K562 (cell line): ENCODE measurements at regions not wholly inside any gene's neighbourhood (a gene's known extent, or its start where the extent isn't known, plus 50 kb on each side); places are given as distances from the start of the nearest gene placed in this dataset.

Experiments used
- ATAC-seq: fragments of 200-7000 bp; cut with Tn5 transposase; 3 replicates; pipeline ENCODE4 v1.9.1; 2020; ENCODE audit warnings: moderate library complexity
- BruUV-seq: library from RNA; stranded (reverse); fragments of 400-500 nt; replicated peaks from 2 replicates; lab custom pipeline; 2021; lab: Mats Ljungman, UMichigan
- CTCF ChIA-PET: fragments of 300-600 bp; formaldehyde crosslinking; extraction: SDS; loops from one replicate; lab custom pipeline; 2021; ENCODE audit warnings: low intra/inter-chr PET ratio; lab: Yijun Ruan, JAX
- POLR2A ChIA-PET: fragments of 300-600, 350-650 bp; sonication (Branson Sonifier 250); formaldehyde crosslinking; extraction: SDS; loops from one replicate; lab custom pipeline; 2021; ENCODE audit warnings: antibody characterized with exemption, inconsistent platforms; lab: Yijun Ruan, JAX
- DNase-seq, 4 experiments: peaks; one replicate each; pipeline versions ENCODE4 v3.0.0 to v3.0.0-alpha.2; 2011 to 2018; ENCODE audit warnings: low spot score in 3 of 4, mixed read lengths in 3 of 4; ENCODE audit errors: extremely low read depth in 1 of 4
- FAIRE-seq: peaks from 2 replicates; lab custom pipeline; 2011; peaks lifted over from hg19 to GRCh38; lab: Jason Lieb, UNC
- H2AFZ ChIP-seq: 2 replicates; pipeline ENCODE4 v1.6.0; 2011; ENCODE audit warnings: low read depth, low read length, control low read depth, inconsistent platforms
- H3K27ac ChIP-seq: fragments of 200-600 bp; 3 replicates; pipeline ENCODE4 v1.8.0; 2011; ENCODE audit warnings: low read depth, mild to moderate bottlenecking, control low read depth, inconsistent platforms, low read length, moderate library complexity, mixed read lengths; ENCODE audit errors: extremely low read depth
- H3K27me3 ChIP-seq, 2 experiments: fragments of 300-600 bp in 1 of 2; 2 replicates in 1 of 2; 3 replicates in 1 of 2; pipeline versions ENCODE4 v1.6.0 to v1.8.0; 2011; ENCODE audit warnings: inconsistent platforms in 2 of 2, low read length in 2 of 2, mild to moderate bottlenecking in 1 of 2, mixed read lengths in 1 of 2, moderate library complexity in 1 of 2; ENCODE audit not compliant: control insufficient read depth in 2 of 2, insufficient read depth in 2 of 2
- H3K36me3 ChIP-seq: fragments of 300-600 bp; 3 replicates; pipeline ENCODE4 v1.8.0; 2011; ENCODE audit warnings: mild to moderate bottlenecking, low read length, inconsistent platforms; ENCODE audit not compliant: control insufficient read depth, insufficient read depth
- H3K4me1 ChIP-seq, 2 experiments: fragments of 200-600 bp in 1 of 2; replicated peaks in 1 of 2; 2 replicates in 1 of 2; 3 replicates in 1 of 2; pipeline versions ENCODE4 v1.5.1 to v1.8.0; 2011; ENCODE audit warnings: inconsistent platforms in 2 of 2, low read length in 2 of 2, mild to moderate bottlenecking in 1 of 2, mixed read lengths in 1 of 2, moderate library complexity in 1 of 2; ENCODE audit not compliant: control insufficient read depth in 2 of 2, insufficient read depth in 2 of 2
- H3K4me2 ChIP-seq: 2 replicates; pipeline ENCODE4 v1.6.1; 2011; ENCODE audit warnings: low read length, control low read depth, inconsistent platforms, mixed read lengths; ENCODE audit not compliant: insufficient read depth
- H3K4me3 ChIP-seq: fragments of 200-600 bp; sonication (generic), shearing (Covaris generic); 2 replicates; pipeline ENCODE4 v1.5.1; 2016; ENCODE audit warnings: control low read depth, inconsistent platforms
- H3K79me2 ChIP-seq: fragments of 200-600 bp; 3 replicates; pipeline ENCODE4 v1.8.0; 2011; ENCODE audit warnings: low read length, inconsistent platforms; ENCODE audit not compliant: control insufficient read depth, insufficient read depth
- H3K9ac ChIP-seq, 2 experiments: 2 replicates each; pipeline versions ENCODE4 v1.6.0 to v1.6.1; 2011; ENCODE audit warnings: low read depth in 2 of 2, low read length in 2 of 2, control low read depth in 1 of 2, inconsistent platforms in 1 of 2, mild to moderate bottlenecking in 1 of 2, mixed read lengths in 1 of 2; ENCODE audit not compliant: insufficient read depth in 1 of 2
- H3K9me1 ChIP-seq: one replicate; pipeline ENCODE4 v1.6.0; 2011; ENCODE audit warnings: inconsistent platforms, mild to moderate bottlenecking, low read length, moderate library complexity; ENCODE audit not compliant: control insufficient read depth, insufficient read depth
- H3K9me3 ChIP-seq: replicated peaks from 2 replicates; pipeline ENCODE4 v1.5.1; 2011; ENCODE audit warnings: low read depth, low read length, inconsistent platforms; ENCODE audit not compliant: control insufficient read depth, insufficient read depth
- H4K20me1 ChIP-seq: replicated peaks from 2 replicates; pipeline ENCODE4 v1.6.1; 2011; ENCODE audit warnings: low read length, inconsistent platforms, mixed read lengths; ENCODE audit not compliant: control insufficient read depth, insufficient read depth
- CBFB ChIP-seq: sonication (generic); formaldehyde crosslinking; IDR thresholded peaks from 2 replicates; pipeline ENCODE4 v1.4.0; 2020; ENCODE audit warnings: mild to moderate bottlenecking, missing genetic modification reagents
- HDGF ChIP-seq: fragments of 450-650 bp; IDR thresholded peaks from 2 replicates; pipeline ENCODE4 v1.6.1; 2016
- KAT8 ChIP-seq: fragments of 450-650 bp; IDR thresholded peaks from 2 replicates; pipeline ENCODE4 v1.6.1; 2016; ENCODE audit warnings: low read depth, mild to moderate bottlenecking
- PRDM10 ChIP-seq: fragments of 450-650 bp; IDR thresholded peaks from 2 replicates; pipeline ENCODE4 v1.6.1; 2018; ENCODE audit not compliant: partially characterized antibody
- RBM15 ChIP-seq: fragments of 200-400 bp; formaldehyde crosslinking; IDR thresholded peaks from 2 replicates; pipeline ENCODE4 v1.6.1; 2018; ENCODE audit warnings: mild to moderate bottlenecking, low read length, moderate library complexity; ENCODE audit not compliant: insufficient read depth
- ZNF165 ChIP-seq: fragments of 250-450 bp; sonication (Bioruptor Pico); IDR thresholded peaks from 2 replicates; pipeline ENCODE4 v1.4.0; 2020; ENCODE audit warnings: borderline replicate concordance
- ZNF224 ChIP-seq: sonication (generic); formaldehyde crosslinking; IDR thresholded peaks from 2 replicates; pipeline ENCODE4 v1.8.0; 2022; ENCODE audit warnings: mild to moderate bottlenecking, missing genetic modification reagents
- WGBS: fragments of 100-300 bp; shearing (Covaris generic); methylation state at CpG from one replicate; pipeline ENCODE4 v1.1.6; 2016; ENCODE audit warnings: low coverage, mixed read lengths; ENCODE audit not compliant: insufficient coverage; ENCODE audit errors: missing lambda C conversion rate; 5-methylcytosine and 5-hydroxymethylcytosine counted together
- in situ Hi-C: fragments of 300-500 bp; cut with MboI; formaldehyde crosslinking; loops from 4 replicates; pipeline ENCODE4 v1.15.0; 2018; ENCODE audit warnings: inconsistent platforms, mixed read lengths
- intact Hi-C: fragments of 100-400 bp; cut with micrococcal nuclease; formaldehyde crosslinking; loops from 2 replicates; pipeline ENCODE4 v1.14.2; 2022

GRCh38 chr5:110294281-110294680 is 432.2 kb downstream of the TMEM232 start (continued):
- no peak for TF ChIP-seq CBFB (CRISPR knock-in tag)

GRCh38 chr5:110297152-110297670 is 429.3 kb downstream of the TMEM232 start:
- no peak overlapping the region for H2AFZ ChIP-seq
- H3K9ac ChIP-seq: no peak overlapping the region
- H3K4me1 ChIP-seq: no peaks in the 10 kb centered on the region
- no peak for DNase-seq
- H3K36me3 ChIP-seq: no peaks in the 10 kb centered on the region
- no peak overlapping the region for H3K4me2 ChIP-seq
- H3K9me3 ChIP-seq: no peaks in the 10 kb centered on the region
- H3K27me3 ChIP-seq: no peaks in the 10 kb centered on the region
- no peaks in the 10 kb centered on the region for H3K79me2 ChIP-seq
- no peak for FAIRE-seq
- TF ChIP-seq RBM15: no peak
- no peak for TF ChIP-seq KAT8
- no peak for TF ChIP-seq HDGF
- H3K27ac ChIP-seq: no peak overlapping the region
- POLR2A ChIA-PET: interaction anchor here (0.6 kb wide), 1 partner anchor 48 kb away, joined by 3 read pairs; no protein-coding TSS in a partner anchor
- no peaks in the 10 kb centered on the region for H3K9me1 ChIP-seq
- in situ Hi-C loops (no loop called here), intact Hi-C loops (no loop called here)
- ATAC-seq: no peak
- CTCF ChIA-PET: no interaction called here
- no peaks in the 10 kb centered on the region for H4K20me1 ChIP-seq
- no TSS peak for BruUV-seq
- no peak overlapping the region for H3K4me3 ChIP-seq
- 0% methylated on average over 3 of the region's 3 CpGs for WGBS

- H3K9me1 ChIP-seq: no peaks in the 10 kb centered on the region
- no peaks in the 10 kb centered on the region for H3K4me1 ChIP-seq
- TF ChIP-seq PRDM10: no peak
- no peak for TF ChIP-seq ZNF165 (CRISPR knock-in tag)
- TF ChIP-seq ZNF224: no peak
- no peak for FAIRE-seq
- H3K36me3 ChIP-seq: no peaks in the 10 kb centered on the region
- H3K9ac ChIP-seq: no peak overlapping the region
- ChIA-PET CTCF (no interaction called here), POLR2A (interaction anchor here (0.9 kb wide), 1 partner anchor 18 kb away, joined by 3 read pairs; no protein-coding TSS in a partner anchor)
- WGBS: 0% methylated on average over 1 of the region's 1 CpG
- H3K9me3 ChIP-seq: no peaks in the 10 kb centered on the region; the same call in none of the 2 replicates
- no peaks in the 10 kb centered on the region for H3K27me3 ChIP-seq
- DNase-seq: no peak
- H3K4me2 ChIP-seq: no peak overlapping the region
- in situ Hi-C loops (no loop called here), intact Hi-C loops (no loop called here)
- H3K79me2 ChIP-seq: no peaks in the 10 kb centered on the region
- H3K4me3 ChIP-seq: no peak overlapping the region
- no peaks in the 10 kb centered on the region for H4K20me1 ChIP-seq
- ATAC-seq: no peak
- H3K27ac ChIP-seq: no peak overlapping the region
- BruUV-seq: no TSS peak
- H2AFZ ChIP-seq: no peak overlapping the region
These were observed 422.3 kb downstream of the TMEM232 start for GRCh38 chr5:110304176-110304575.
